Mucosa of descending colon (tissue), 3 donors: ENCODE measurements at regions not wholly inside any gene's neighbourhood (a gene's known extent, or its start where the extent isn't known, plus 50 kb on each side); places are given as distances from the start of the nearest gene placed in this dataset.

Experiments
- ATAC-seq: fragments of 200-7000 bp; cut with Tn5 transposase; one replicate; pipeline ENCODE4 v1.9.1; 2020; ENCODE audit warnings: mild to moderate bottlenecking, moderate library complexity
- DNase-seq, 3 donors: peaks; one replicate each; pipeline ENCODE4 v3.0.0-alpha.2; 2020
- H3K36me3 ChIP-seq: fragments of 200-600 bp; one replicate; pipeline ENCODE4 v1.8.0; 2021; ENCODE audit warnings: low read depth, mild to moderate bottlenecking
- H3K4me1 ChIP-seq: fragments of 200-600 bp; one replicate; pipeline ENCODE4 v1.8.0; 2021; ENCODE audit warnings: low read depth, mild to moderate bottlenecking
- H3K4me3 ChIP-seq: fragments of 200-600 bp; one replicate; pipeline ENCODE4 v1.8.0; 2021; ENCODE audit warnings: mild to moderate bottlenecking
- H3K9me3 ChIP-seq: fragments of 200-600 bp; one replicate; pipeline ENCODE4 v1.8.0; 2021; ENCODE audit warnings: mild to moderate bottlenecking
- intact Hi-C, 2 donors: fragments of 100-400 bp; cut with DNase I in 1 of 2; cut with micrococcal nuclease in 1 of 2; formaldehyde crosslinking; loops; one replicate each; pipeline versions ENCODE4 v1.11.0 to v1.11.1; 2022; cut with DNase I, micrococcal nuclease
- TF ChIP-seq, protein P1 (sequence below): fragments of 200-600 bp; IDR thresholded peaks from one replicate; pipeline ENCODE4 v1.8.0; 2022; ENCODE audit warnings: antibody characterized with exemption, mild to moderate bottlenecking
- donor health status: DM: no; HTN: no; CAD: no; lungs with moderate emphysema.
- donor health status: DM: no; HTN: no; CAD: no.
- donor health status: DM: no; HTN: yes; CAD: no.

DNA sequence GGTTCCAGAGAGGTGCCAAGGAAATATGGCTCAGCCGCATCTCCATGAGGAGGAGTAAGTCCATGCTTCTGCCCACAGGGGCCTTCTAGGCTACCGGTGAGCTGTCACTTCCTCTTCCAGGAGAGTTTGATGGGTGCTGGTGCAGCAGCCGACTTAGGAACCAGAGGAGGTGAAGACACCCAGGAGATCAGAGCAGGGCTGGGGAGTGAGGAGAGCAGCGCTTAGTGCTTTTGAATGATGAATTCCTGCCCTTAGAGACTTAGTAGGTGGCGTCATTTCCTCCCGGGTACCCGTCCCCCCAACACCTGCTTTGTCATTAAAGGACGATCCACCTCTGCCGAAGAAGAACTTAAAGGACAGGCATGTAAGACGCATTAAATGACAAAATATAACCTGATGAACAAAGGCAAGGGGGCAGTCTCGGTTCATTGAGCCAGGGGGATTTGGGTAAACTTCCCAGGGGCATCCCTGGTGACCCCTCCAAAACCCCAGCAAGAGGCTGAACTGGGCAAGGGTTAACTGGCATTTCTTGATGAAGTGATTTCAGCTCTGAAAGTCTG lies 67.6 kb downstream of the HES1 start:
- intact Hi-C loops, result no loop called here
- TF ChIP-seq, protein P1, sequence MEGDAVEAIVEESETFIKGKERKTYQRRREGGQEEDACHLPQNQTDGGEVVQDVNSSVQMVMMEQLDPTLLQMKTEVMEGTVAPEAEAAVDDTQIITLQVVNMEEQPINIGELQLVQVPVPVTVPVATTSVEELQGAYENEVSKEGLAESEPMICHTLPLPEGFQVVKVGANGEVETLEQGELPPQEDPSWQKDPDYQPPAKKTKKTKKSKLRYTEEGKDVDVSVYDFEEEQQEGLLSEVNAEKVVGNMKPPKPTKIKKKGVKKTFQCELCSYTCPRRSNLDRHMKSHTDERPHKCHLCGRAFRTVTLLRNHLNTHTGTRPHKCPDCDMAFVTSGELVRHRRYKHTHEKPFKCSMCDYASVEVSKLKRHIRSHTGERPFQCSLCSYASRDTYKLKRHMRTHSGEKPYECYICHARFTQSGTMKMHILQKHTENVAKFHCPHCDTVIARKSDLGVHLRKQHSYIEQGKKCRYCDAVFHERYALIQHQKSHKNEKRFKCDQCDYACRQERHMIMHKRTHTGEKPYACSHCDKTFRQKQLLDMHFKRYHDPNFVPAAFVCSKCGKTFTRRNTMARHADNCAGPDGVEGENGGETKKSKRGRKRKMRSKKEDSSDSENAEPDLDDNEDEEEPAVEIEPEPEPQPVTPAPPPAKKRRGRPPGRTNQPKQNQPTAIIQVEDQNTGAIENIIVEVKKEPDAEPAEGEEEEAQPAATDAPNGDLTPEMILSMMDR, result no peak
- H3K4me3 ChIP-seq, result no peak overlapping the region
- DNase-seq, result no peak
- H3K36me3 ChIP-seq, result no peaks in the 10 kb centered on the region
- peaks cover 2% of the 10 kb centered on the region for H3K4me1 ChIP-seq
- no peaks in the 10 kb centered on the region for H3K9me3 ChIP-seq
- no peak for ATAC-seq

DNA sequence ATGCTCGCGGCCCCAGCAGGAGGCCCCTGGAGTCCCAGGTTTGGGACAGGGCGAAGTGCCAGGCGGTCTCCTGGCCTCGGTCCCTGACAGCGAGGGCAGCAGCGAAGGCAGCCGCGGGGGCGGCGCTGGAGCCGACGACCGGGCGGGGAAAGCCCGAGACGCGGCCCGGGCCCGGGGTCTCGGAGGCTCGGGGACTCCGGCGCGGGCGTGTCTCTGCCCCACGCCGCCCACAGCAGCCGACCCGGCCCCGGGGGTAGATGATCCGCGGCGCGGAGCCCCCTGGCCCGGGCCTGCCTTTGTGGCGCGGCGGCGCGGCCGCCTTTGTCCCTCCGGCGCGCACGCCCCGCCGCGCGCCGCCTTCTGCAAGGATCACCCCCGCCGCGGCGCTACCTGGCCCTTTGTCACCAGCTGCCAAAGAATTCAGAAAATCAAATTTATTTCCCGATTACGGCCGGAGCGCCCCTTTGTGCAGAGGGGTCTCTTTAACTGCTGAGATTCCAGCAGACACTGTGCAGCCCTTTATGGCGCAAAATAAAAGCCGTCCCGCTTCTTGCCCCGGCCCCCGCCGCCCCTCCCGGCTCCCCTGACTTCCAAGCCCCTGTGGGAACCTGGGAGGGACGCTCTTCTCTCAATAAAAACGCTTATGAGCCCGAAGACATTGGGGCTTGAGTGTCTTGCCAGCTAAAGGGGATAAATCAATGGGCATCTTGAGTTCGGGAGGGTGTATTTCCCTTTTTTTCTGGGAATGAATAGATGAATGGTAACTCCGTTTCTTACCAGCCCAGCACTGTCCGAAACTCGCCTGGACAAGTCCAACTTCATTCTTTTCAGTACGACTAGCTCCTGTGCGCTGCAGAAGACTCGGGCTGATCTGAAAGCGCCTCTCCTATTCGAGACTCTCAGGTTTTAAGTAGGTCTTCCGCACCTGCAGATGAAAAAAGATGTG lies 68.4 kb downstream of the HES1 start:
- peak in 1 of 3 donors; percentile 39 for DNase-seq
- peak; percentile 48 for ATAC-seq
- intact Hi-C loops, result no loop called here
- TF ChIP-seq, protein P1, result no peak
- Histone ChIP-seq H3K36me3 (no peaks in the 10 kb centered on the region), H3K4me1 (peaks cover 2% of the 10 kb centered on the region), H3K9me3 (no peaks in the 10 kb centered on the region), H3K4me3 (no peak overlapping the region)

DNA sequence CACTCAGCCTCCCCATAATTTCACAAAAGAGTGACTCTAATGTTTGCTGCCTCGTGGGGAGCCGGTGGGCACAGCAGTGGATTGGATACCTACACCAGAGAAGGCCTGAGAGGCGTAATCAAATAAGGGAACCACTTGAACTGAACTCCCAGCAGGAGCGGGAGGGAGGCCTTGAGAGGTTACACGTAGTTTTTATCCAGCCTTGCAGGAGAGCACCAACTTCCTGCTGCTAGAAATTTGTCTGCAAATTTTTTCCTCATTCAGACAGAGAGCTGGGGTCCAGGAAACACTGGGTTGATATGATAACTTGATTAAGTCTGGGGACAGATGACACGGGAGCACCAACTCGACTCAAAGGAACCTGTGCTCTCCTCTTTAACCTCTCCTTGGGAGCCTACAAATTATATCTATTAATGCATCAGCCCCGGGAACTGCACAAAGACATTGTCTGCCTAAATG lies 69.8 kb downstream of the HES1 start:
- ATAC-seq (no peak), DNase-seq (no peak)
- H3K36me3 ChIP-seq, result no peaks in the 10 kb centered on the region
- no peaks in the 10 kb centered on the region for H3K9me3 ChIP-seq
- TF ChIP-seq, protein P1, result no peak
- no peak overlapping the region for H3K4me3 ChIP-seq
- intact Hi-C loops, result no loop called here
- H3K4me1 ChIP-seq, result peaks cover 2% of the 10 kb centered on the region

DNA sequence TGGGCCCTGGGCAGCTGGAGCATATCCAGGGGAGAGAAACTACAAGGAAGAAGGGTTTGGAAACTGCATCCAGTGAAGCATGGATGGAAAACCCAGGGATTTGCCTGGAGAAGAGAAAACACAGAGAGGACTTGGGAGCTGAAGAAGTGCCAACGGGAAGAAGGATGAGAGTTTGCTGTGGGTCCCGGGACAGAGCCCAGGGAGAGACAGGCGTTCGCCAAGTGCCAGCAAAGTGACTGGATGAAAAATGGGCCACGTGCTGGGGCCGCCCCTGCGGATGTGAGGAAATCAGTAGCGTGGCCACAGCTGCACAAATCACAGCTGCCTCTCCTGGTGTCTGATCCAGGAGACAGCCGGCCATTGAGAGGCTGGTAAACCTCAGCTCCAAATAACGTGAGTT lies 70.4 kb downstream of the HES1 start:
- DNase-seq (peak; percentile 26 to 66 (median 53)), ATAC-seq (peak; percentile 37)
- intact Hi-C loops, result no loop called here
- Histone ChIP-seq H3K9me3 (no peaks in the 10 kb centered on the region), H3K4me3 (no peak overlapping the region), H3K4me1 (peaks cover 2% of the 10 kb centered on the region), H3K36me3 (no peaks in the 10 kb centered on the region)
- TF ChIP-seq, protein P1, result no peak

DNA sequence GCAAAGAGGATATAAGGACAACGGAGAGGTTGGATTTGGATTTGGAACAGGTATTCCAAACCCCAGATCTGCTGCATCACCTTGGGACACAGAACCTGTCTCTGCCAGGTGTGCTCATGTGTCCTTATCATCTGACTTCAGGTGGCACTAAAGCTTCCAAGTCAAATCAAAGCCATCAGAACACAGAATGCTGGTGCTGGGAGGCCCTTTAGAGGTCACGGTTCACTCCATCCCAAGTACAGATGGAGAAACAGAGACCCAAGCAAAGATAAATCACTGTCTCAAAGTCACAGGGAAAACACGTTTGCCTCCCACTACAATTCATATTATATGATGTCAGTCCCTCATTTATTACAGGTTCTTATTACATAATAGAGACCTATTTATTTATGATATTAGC lies 72.8 kb downstream of the HES1 start:
- TF ChIP-seq, protein P1, result no peak
- Histone ChIP-seq H3K36me3 (no peaks in the 10 kb centered on the region), H3K4me3 (no peak overlapping the region), H3K4me1 (peaks cover 2% of the 10 kb centered on the region), H3K9me3 (no peaks in the 10 kb centered on the region)
- no peak for ATAC-seq
- no peak for DNase-seq
- intact Hi-C loops, result no loop called here
